Activated CD4-positive, alpha-beta memory T cell treated with anti-CD3 and anti-CD28 coated beads, Interleukin-2, amount 10 ng/mL, durations not matched to agents 7 days and 5 days (primary cell): ENCODE measurements at regions not wholly inside any gene's neighbourhood (a gene's known extent, or its start where the extent isn't known, plus 50 kb on each side); places are given as distances from the start of the nearest gene placed in this dataset.
"Not testable (repeated sequence)": the region's sequence is repeated elsewhere in the genome, so short reads cannot be mapped to it uniquely, and the experiment has no call there.

ENCODE experiments used
- CTCF ChIA-PET: fragments of 350-600 bp; sonication (Branson Sonifier 250); formaldehyde crosslinking; loops from one replicate; lab custom pipeline; 2021; ENCODE audit warnings: antibody characterized with exemption, inconsistent platforms; lab: Charles Lee
- POLR2A ChIA-PET: fragments of 350-600 bp; sonication (Branson Sonifier 250); formaldehyde crosslinking; loops from one replicate; lab custom pipeline; 2021; ENCODE audit warnings: antibody characterized with exemption; lab: Charles Lee
- DNase-seq: peaks from one replicate; pipeline ENCODE4 v3.0.0-alpha.2; 2020
- H3K27ac Mint-ChIP-seq: one replicate; pipeline ENCODE4 v1.8.0; 2021; ENCODE audit warnings: mild to moderate bottlenecking, mixed read lengths
- H3K27me3 Mint-ChIP-seq: one replicate; pipeline ENCODE4 v1.8.0; 2021; ENCODE audit warnings: mixed read lengths
- H3K36me3 Mint-ChIP-seq: one replicate; pipeline ENCODE4 v1.8.0; 2021; ENCODE audit warnings: low read depth, mixed read lengths
- H3K4me1 Mint-ChIP-seq: one replicate; pipeline ENCODE4 v1.8.0; 2021; ENCODE audit warnings: mixed read lengths
- H3K4me3 Mint-ChIP-seq: one replicate; pipeline ENCODE4 v1.8.0; 2021; ENCODE audit warnings: mild to moderate bottlenecking, mixed read lengths
- H3K9me3 Mint-ChIP-seq: one replicate; pipeline ENCODE4 v1.8.0; 2021; ENCODE audit warnings: mixed read lengths

DNA sequence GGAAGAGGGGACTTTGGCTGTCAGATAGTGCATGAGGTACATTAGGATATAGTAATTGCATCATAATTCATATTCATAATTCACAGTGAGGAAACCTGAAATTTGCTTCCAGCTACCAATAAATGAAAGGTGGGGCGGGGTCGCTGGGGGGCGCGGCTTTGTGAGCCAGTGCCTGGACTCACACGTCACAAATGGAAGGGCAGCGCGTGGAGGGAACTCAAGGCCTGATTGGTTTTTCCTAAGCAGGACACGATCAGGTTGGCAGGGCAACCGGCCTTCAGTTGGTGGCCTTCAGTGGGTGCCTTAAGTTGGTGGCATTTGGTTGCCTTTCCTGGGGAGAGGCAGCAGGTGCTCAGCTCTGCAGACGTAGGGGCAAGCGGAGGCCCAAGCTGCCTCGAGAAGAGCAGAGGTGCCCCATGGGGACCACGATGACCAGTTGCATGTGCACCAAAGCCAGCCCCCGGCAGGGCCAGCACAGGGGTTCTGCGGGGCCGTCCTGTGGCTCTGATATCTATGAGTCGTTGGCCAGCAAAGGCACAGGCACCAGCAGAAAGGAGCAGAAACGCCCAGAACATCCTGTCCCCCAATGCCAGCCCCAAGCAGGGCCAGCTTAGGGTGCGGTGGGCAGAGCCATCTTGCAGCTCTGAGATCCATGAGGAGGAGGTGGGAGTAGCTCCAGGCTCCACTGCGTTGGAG, 2637.4 kb upstream of the DEFB115 start:
- DNase-seq, H3K4me3 Mint-ChIP-seq, POLR2A ChIA-PET, H3K27me3 Mint-ChIP-seq, H3K36me3 Mint-ChIP-seq, H3K4me1 Mint-ChIP-seq, CTCF ChIA-PET, H3K27ac Mint-ChIP-seq: not testable (repeated sequence)
- peaks cover 27% of the 10 kb centered on the region for H3K9me3 Mint-ChIP-seq

DNA sequence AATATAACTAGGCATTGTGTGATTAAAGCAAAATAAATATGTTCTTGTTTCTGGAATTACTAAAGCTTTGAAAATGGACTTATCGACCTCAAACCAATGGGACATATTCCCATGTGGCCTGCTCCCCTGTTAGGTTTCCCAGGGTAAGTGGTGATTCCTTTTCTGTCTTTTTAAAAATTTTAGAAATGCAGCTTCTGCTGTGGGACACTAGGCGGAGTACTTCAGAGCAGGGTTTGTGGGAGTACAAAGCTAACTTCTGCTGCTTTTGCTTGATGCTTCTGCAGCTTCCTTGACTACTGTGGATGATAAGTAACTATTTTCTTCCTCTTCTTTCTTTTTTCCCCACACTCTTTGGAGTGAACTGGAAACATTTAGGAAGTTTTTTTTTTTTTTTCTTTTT, 2632.4 kb upstream of the DEFB115 start:
- DNase-seq, CTCF ChIA-PET: not testable (repeated sequence)

DNA sequence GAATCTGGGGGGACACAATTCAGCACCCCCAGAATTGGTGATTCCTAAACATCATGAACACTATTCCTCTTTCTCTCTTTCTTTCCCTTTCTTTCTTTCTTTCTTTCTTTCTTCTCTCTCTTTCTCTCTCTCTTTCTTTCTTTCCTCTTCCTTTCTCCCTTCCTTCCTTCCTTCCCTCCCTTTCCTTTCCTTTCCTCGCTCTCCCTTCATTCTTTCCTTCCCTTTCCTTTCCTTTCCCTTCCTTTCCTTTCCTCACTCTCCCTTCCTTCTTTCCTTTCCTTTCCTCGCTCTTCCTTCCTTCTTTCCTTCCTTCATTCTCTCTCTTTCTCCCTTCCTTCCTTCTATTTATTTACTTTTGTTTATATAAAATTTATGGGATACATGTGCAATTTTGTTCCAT, 2616.6 kb upstream of the DEFB115 start:
- DNase-seq, H3K36me3 Mint-ChIP-seq, H3K4me1 Mint-ChIP-seq, POLR2A ChIA-PET, H3K27me3 Mint-ChIP-seq, H3K4me3 Mint-ChIP-seq, H3K27ac Mint-ChIP-seq, CTCF ChIA-PET: not testable (repeated sequence)
- peaks cover 21% of the 10 kb centered on the region for H3K9me3 Mint-ChIP-seq

More for the DNA sequence above, 2632.4 kb upstream of the DEFB115 start:
- H3K9me3 Mint-ChIP-seq, H3K4me1 Mint-ChIP-seq, H3K4me3 Mint-ChIP-seq, H3K27me3 Mint-ChIP-seq, POLR2A ChIA-PET, H3K27ac Mint-ChIP-seq, H3K36me3 Mint-ChIP-seq: not testable (repeated sequence)
